Body of pancreas (tissue), 4 donors: ENCODE measurements at regions not wholly inside any gene's neighbourhood (a gene's known extent, or its start where the extent isn't known, plus 50 kb on each side); places are given as distances from the start of the nearest gene placed in this dataset.

Experiments used
- ATAC-seq: fragments of 150-250 bp; one replicate; pipeline ENCODE4 v1.9.1; 2016
- DNase-seq, 4 donors: peaks; one replicate each; pipeline ENCODE4 v3.0.0-alpha.2; 2019
- H3K27ac ChIP-seq, 4 donors: fragments of 200-600 bp; sonication (generic); 1 replicate in 3 of 4; 2 replicates in 1 of 4; pipeline versions ENCODE4 v1.5.1 to v1.6.1; 2016 to 2019; ENCODE audit warnings: mild to moderate bottlenecking in 1 of 4, mixed read lengths in 1 of 4, moderate library complexity in 1 of 4
- H3K27me3 ChIP-seq, 2 donors: fragments of 200-600 bp; sonication (generic); one replicate each; pipeline ENCODE4 v1.6.0; 2016; ENCODE audit warnings: mild to moderate bottlenecking in 1 of 2
- H3K36me3 ChIP-seq, 2 donors: fragments of 200-600 bp; sonication (generic); replicated peaks in 1 of 2; 2 replicates each; pipeline ENCODE4 v1.5.1; 2016; ENCODE audit warnings: low read depth in 2 of 2; ENCODE audit not compliant: insufficient read depth in 1 of 2
- H3K4me1 ChIP-seq: fragments of 200-600 bp; sonication (generic); one replicate; pipeline ENCODE4 v1.6.0; 2016
- H3K4me3 ChIP-seq, 2 donors: fragments of 200-600 bp; sonication (generic); 1 replicate in 1 of 2; 2 replicates in 1 of 2; pipeline ENCODE4 v1.5.1; 2016 to 2019
- H3K9me3 ChIP-seq, 3 donors: fragments of 200-600 bp; sonication (generic); 1 replicate in 2 of 3; 2 replicates in 1 of 3; pipeline ENCODE4 v1.5.1; 2016
- POLR2A ChIP-seq, 3 donors: fragments of 450-650 bp; IDR thresholded peaks; one replicate each; pipeline ENCODE4 v1.6.1; 2016; ENCODE audit warnings: antibody characterized with exemption in 3 of 3, mild to moderate bottlenecking in 2 of 3
- WGBS, 2 donors: methylation state at CpG; one replicate each; pipeline ENCODE4 v1.1.5; 2017; 5-methylcytosine and 5-hydroxymethylcytosine counted together
- intact Hi-C: fragments of 100-400 bp; cut with DNase I; formaldehyde crosslinking; loops from one replicate; pipeline ENCODE4 v1.15.1; 2023
- TF ChIP-seq, protein P1 (sequence below), 7 experiments: fragments of 450-650 bp in 4 of 7; fragments of 200-600 bp in 3 of 7; sonication (generic) in 3 of 7; IDR thresholded peaks; one replicate each; pipeline ENCODE4 v1.5.1; 2016 to 2019; ENCODE audit warnings: antibody characterized with exemption in 7 of 7

GRCh38 chr7:39880556-39880955 lies 69.5 kb upstream of the CDK13 start:
- DNase-seq (no peak), ATAC-seq (no peak)
- Histone ChIP-seq H3K9me3 (no peaks in the 10 kb centered on the region), H3K36me3 (no peaks in the 10 kb centered on the region), H3K27ac (no peak overlapping the region), H3K27me3 (no peaks in the 10 kb centered on the region), H3K4me3 (no peak overlapping the region), H3K4me1 (no peaks in the 10 kb centered on the region)
- TF ChIP-seq, protein P1, sequence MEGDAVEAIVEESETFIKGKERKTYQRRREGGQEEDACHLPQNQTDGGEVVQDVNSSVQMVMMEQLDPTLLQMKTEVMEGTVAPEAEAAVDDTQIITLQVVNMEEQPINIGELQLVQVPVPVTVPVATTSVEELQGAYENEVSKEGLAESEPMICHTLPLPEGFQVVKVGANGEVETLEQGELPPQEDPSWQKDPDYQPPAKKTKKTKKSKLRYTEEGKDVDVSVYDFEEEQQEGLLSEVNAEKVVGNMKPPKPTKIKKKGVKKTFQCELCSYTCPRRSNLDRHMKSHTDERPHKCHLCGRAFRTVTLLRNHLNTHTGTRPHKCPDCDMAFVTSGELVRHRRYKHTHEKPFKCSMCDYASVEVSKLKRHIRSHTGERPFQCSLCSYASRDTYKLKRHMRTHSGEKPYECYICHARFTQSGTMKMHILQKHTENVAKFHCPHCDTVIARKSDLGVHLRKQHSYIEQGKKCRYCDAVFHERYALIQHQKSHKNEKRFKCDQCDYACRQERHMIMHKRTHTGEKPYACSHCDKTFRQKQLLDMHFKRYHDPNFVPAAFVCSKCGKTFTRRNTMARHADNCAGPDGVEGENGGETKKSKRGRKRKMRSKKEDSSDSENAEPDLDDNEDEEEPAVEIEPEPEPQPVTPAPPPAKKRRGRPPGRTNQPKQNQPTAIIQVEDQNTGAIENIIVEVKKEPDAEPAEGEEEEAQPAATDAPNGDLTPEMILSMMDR (IDR thresholded peaks at IDR 0.05), result no peak
- TF ChIP-seq POLR2A (IDR thresholded peaks at IDR 0.05), result no peak
- intact Hi-C loops, result no loop called here
- 30 to 50% methylated on average over 1 of the region's 1 CpG for WGBS, 2 donors

GRCh38 chr7:39882148-39882784 lies 67.8 kb upstream of the CDK13 start:
- ATAC-seq (no peak), DNase-seq (no peak)
- intact Hi-C loops, result no loop called here
- no peaks in the 10 kb centered on the region for H3K36me3 ChIP-seq
- H3K4me1 ChIP-seq, result no peaks in the 10 kb centered on the region
- no peak overlapping the region for H3K27ac ChIP-seq
- H3K27me3 ChIP-seq, result no peaks in the 10 kb centered on the region
- H3K4me3 ChIP-seq, result no peak overlapping the region
- H3K9me3 ChIP-seq, result no peaks in the 10 kb centered on the region
- WGBS, 2 donors, result 66 to 72% methylated on average over 5 of the region's 5 CpGs
- TF ChIP-seq, protein P1 (IDR thresholded peaks at IDR 0.05), result no peak
- TF ChIP-seq POLR2A (IDR thresholded peaks at IDR 0.05), result no peak

DNA sequence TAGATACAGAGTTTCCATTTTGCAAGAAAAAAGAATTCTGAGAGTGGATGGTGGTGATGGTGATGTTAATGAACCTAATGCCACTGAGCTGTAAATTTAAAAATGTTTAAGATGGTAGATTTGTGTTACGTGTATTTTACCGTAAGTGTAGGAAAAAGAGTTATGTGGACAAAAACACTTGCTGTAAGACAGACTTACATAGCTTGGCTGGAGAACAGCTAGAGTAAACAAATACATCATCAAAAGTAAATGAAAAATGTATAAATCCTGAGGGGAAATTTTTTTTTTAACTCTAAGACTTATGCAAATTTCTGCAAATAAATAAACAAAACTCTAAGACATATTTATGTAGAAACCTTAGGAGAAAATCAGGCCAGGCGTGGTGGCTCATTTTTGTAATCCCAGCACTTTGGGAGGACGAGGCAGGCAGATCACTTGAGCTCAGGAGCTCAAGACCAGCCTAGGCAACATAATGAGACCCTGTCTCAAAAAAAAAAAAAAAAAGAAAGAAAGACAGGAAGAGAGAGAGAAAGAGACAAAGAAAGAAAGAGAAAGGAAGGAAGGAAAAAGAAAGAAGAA lies 66.2 kb upstream of the CDK13 start:
- ATAC-seq (no peak), DNase-seq (no peak)
- no peaks in the 10 kb centered on the region for H3K9me3 ChIP-seq
- H3K27me3 ChIP-seq, result no peaks in the 10 kb centered on the region
- intact Hi-C loops, result no loop called here
- no peak overlapping the region for H3K4me3 ChIP-seq
- WGBS, 2 donors, result 91% methylated on average over 4 of the region's 4 CpGs
- H3K36me3 ChIP-seq, result no peaks in the 10 kb centered on the region
- no peaks in the 10 kb centered on the region for H3K4me1 ChIP-seq
- no peak for TF ChIP-seq POLR2A (IDR thresholded peaks at IDR 0.05)
- TF ChIP-seq, protein P1 (IDR thresholded peaks at IDR 0.05), result no peak
- no peak overlapping the region for H3K27ac ChIP-seq

GRCh38 chr7:39888171-39888853 lies 61.7 kb upstream of the CDK13 start:
- TF ChIP-seq POLR2A (IDR thresholded peaks at IDR 0.05), result no peak
- no peak for DNase-seq

DNA sequence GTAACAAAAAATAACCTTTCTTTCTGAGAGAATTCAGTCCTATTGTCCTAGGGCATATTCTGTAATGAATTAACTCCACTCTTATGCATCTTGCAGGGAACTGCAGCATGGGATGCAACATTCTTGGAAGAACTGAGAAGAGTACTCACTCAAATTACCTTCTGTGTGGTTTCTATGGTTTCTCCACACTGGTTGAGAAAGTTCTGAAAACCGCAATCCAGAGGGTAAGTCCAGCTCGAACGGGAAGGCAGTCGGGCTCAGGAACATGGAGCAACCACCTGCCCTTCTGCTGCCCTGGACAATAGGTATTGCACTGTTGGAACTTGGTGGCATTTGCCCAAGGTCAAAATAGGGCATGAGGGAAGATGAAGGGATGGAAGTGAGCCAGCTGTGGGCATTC lies 59.6 kb upstream of the CDK13 start:
- no peaks in the 10 kb centered on the region for H3K36me3 ChIP-seq
- intact Hi-C loops, result no loop called here

More at GRCh38 chr7:39888171-39888853, 61.7 kb upstream of the CDK13 start:
- H3K36me3 ChIP-seq, result no peaks in the 10 kb centered on the region
- no peak for ATAC-seq
- H3K4me1 ChIP-seq, result no peaks in the 10 kb centered on the region
- WGBS, 2 donors, result 68 to 73% methylated on average over 3 of the region's 3 CpGs
- no peak overlapping the region for H3K4me3 ChIP-seq
- no peaks in the 10 kb centered on the region for H3K9me3 ChIP-seq
- H3K27ac ChIP-seq, result no peak overlapping the region
- H3K27me3 ChIP-seq, result no peaks in the 10 kb centered on the region
- intact Hi-C loops, result no loop called here

More for the DNA sequence above, 59.6 kb upstream of the CDK13 start:
- ATAC-seq (no peak), DNase-seq (no peak)
- no peaks in the 10 kb centered on the region for H3K4me1 ChIP-seq
- H3K9me3 ChIP-seq, result no peaks in the 10 kb centered on the region
- WGBS, 2 donors, result 73 to 79% methylated on average over 4 of the region's 4 CpGs
- no peaks in the 10 kb centered on the region for H3K27me3 ChIP-seq
- H3K4me3 ChIP-seq, result no peak overlapping the region
- TF ChIP-seq, protein P1 (IDR thresholded peaks at IDR 0.05), result no peak
- H3K27ac ChIP-seq, result no peak overlapping the region
